ENCODE measurements at regions not wholly inside any gene's neighbourhood (a gene's known extent, or its start where the extent isn't known, plus 50 kb on each side); places are given as distances from the start of the nearest gene placed in this dataset.

- H3K9me3 ChIP-seq (ENCODE audit: low read depth) = no peaks in the 10 kb centered on the region
- no peak for DNase-seq (ENCODE audit: low read depth in 1 of 2, low spot score in 1 of 2)
- no peaks in the 10 kb centered on the region for H3K4me1 ChIP-seq (ENCODE audit: low read depth)
- no peak overlapping the region for H3K4me3 ChIP-seq
- no peaks in the 10 kb centered on the region for H3K36me3 ChIP-seq
- no peak overlapping the region for H3K27ac ChIP-seq
- no peak for TF ChIP-seq CTCF (IDR thresholded peaks at IDR 0.05; ENCODE audit: low read depth, low read length)
- H3K27me3 ChIP-seq = no peaks in the 10 kb centered on the region
Observed at GRCh38 chrX:9317176-9317575, 147.7 kb upstream of the TBL1X start.

- no peaks in the 10 kb centered on the region for H3K36me3 ChIP-seq
- no peak overlapping the region for H3K4me3 ChIP-seq
- no peak overlapping the region for H3K27ac ChIP-seq
- H3K27me3 ChIP-seq = no peaks in the 10 kb centered on the region
- DNase-seq (ENCODE audit: low read depth in 1 of 2, low spot score in 1 of 2) = no peak
- TF ChIP-seq CTCF (IDR thresholded peaks at IDR 0.05; ENCODE audit: low read depth, low read length) = no peak
- H3K9me3 ChIP-seq (ENCODE audit: low read depth) = no peaks in the 10 kb centered on the region
- H3K4me1 ChIP-seq (ENCODE audit: low read depth) = no peaks in the 10 kb centered on the region
Observed at GRCh38 chrX:9318213-9318612, 146.6 kb upstream of the TBL1X start.

- Histone ChIP-seq H3K4me1 (ENCODE audit: low read depth) (no peaks in the 10 kb centered on the region), H3K9me3 (ENCODE audit: low read depth) (no peaks in the 10 kb centered on the region), H3K27ac (no peak overlapping the region), H3K27me3 (no peaks in the 10 kb centered on the region), H3K36me3 (no peaks in the 10 kb centered on the region), H3K4me3 (no peak overlapping the region)
- no peak for DNase-seq (ENCODE audit: low read depth in 1 of 2, low spot score in 1 of 2)
- TF ChIP-seq CTCF (IDR thresholded peaks at IDR 0.05; ENCODE audit: low read depth, low read length) = no peak
Observed at GRCh38 chrX:9318766-9319165, 146.1 kb upstream of the TBL1X start.

- Histone ChIP-seq H3K27me3 (no peaks in the 10 kb centered on the region), H3K4me1 (ENCODE audit: low read depth) (no peaks in the 10 kb centered on the region), H3K27ac (no peak overlapping the region), H3K9me3 (ENCODE audit: low read depth) (no peaks in the 10 kb centered on the region), H3K4me3 (no peak overlapping the region), H3K36me3 (no peaks in the 10 kb centered on the region)
- no peak for DNase-seq (ENCODE audit: low read depth in 1 of 2, low spot score in 1 of 2)
- no peak for TF ChIP-seq CTCF (IDR thresholded peaks at IDR 0.05; ENCODE audit: low read depth, low read length)
Observed at GRCh38 chrX:9320940-9321339, 143.9 kb upstream of the TBL1X start.

GRCh38 chrX:9324676-9325075 is 140.2 kb upstream of the TBL1X start:
- no peak overlapping the region for H3K4me3 ChIP-seq

More at GRCh38 chrX:9324676-9325075, 140.2 kb upstream of the TBL1X start:
- Histone ChIP-seq H3K9me3 (ENCODE audit: low read depth) (no peaks in the 10 kb centered on the region), H3K4me1 (ENCODE audit: low read depth) (no peaks in the 10 kb centered on the region), H3K36me3 (no peaks in the 10 kb centered on the region), H3K27ac (no peak overlapping the region), H3K27me3 (no peaks in the 10 kb centered on the region)
- TF ChIP-seq CTCF (IDR thresholded peaks at IDR 0.05; ENCODE audit: low read depth, low read length) = no peak
- DNase-seq (ENCODE audit: low read depth in 1 of 2, low spot score in 1 of 2) = no peak
